HG03066 (cell line): ENCODE measurements at regions not wholly inside any gene's neighbourhood (a gene's known extent, or its start where the extent isn't known, plus 50 kb on each side); places are given as distances from the start of the nearest gene placed in this dataset.

Source experiments
- ATAC-seq: cut with Tn5 transposase; IDR thresholded peaks from one replicate; pipeline ENCODE4 v1.9.1; 2021; ENCODE audit warnings: low read depth; ENCODE audit not compliant: unreplicated experiment

DNA sequence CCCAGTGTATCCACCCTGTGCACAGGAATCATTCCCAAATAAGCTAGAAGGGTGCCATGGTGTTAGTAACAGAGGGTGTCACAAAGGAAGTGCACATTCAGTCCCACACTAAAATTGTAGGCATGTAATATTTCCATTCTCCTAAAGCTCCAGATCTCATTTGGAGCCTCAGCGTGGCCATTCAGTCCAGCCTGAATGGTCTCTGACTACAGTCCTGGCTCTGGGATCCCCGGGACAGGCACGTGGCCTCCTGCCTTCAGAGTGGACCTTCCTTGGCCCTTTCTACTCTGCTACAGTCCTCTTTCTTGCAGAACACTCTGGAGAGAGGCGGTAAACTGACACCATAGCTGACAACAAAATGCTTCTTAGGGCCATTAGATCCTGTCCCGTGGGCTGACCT, 243.9 kb downstream of the IRX2 start:
- no peak for ATAC-seq

DNA sequence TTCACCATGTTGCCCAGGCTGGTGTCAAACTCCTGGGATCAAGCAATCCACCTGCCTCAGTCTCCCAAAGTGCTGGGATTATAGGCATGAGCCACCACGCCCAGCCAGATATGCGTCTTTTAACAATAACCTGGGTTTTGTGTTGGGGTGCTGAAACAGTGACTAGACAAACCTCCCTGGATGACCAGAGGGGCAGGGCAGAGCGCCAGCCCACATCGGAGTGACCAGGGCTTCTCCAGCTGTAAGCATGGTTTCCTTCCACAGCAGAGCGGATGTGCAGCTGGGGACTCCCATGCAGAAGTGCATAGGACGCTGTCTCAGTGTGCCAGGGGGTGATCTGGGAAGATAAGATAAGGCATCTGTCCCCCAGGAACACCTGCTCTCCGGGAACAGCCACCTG, 244.9 kb downstream of the IRX2 start:
- ATAC-seq = no peak

- ATAC-seq = no peak
Measured at GRCh38 chr5:2505217-2505616, 246.3 kb downstream of the IRX2 start.

- ATAC-seq = no peak
Measured at GRCh38 chr5:2502970-2503594, 248.4 kb downstream of the IRX2 start.

DNA sequence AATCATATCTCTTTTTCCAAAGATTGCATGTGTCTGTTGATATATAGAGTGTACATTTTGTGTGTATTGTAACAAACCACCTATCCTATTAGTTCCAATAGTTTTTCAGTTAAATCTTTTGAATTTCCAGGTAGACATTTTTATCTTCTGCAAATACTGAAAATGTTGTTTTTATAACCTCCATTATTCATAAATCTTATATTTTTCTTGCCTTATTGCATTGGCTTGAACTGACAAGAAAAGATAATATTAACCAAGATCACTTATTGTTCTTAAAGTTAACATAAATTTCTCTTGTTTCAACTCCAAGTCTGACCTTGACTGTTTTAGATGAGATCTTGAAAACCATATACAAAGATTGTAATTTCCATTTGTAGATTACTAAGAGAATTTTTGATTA, 251.6 kb downstream of the IRX2 start:
- no peak for ATAC-seq

- ATAC-seq = no peak
Measured at GRCh38 chr5:2496891-2497290, 254.6 kb downstream of the IRX2 start.

GRCh38 chr5:2496126-2496525, 255.4 kb downstream of the IRX2 start:
- ATAC-seq = no peak

- ATAC-seq = no peak
Measured at GRCh38 chr5:2493356-2493755, 258.1 kb downstream of the IRX2 start.

DNA sequence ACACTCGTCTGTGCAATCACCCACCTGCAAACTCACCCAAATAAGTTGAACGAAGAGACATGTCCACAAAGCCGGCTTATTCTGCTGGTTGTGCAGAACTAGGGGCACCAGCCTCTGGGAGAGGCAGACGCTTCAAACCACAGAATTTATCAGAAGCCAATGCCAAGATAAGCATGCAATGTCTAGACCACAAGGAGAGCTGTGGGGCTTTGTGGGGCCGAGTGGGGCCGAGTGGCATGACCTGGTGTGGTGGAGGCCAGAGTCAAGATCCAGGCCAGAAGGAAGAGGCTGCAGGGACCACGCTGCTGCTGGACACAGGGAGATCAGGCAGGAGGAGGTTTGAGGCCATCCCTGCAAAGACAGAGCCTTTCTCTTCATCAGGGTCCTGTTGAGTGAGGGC, 259.0 kb downstream of the IRX2 start:
- no peak for ATAC-seq

GRCh38 chr5:2491846-2492245, 259.6 kb downstream of the IRX2 start:
- ATAC-seq = no peak

- ATAC-seq = no peak
Measured at GRCh38 chr5:2489306-2489705, 262.2 kb downstream of the IRX2 start.

DNA sequence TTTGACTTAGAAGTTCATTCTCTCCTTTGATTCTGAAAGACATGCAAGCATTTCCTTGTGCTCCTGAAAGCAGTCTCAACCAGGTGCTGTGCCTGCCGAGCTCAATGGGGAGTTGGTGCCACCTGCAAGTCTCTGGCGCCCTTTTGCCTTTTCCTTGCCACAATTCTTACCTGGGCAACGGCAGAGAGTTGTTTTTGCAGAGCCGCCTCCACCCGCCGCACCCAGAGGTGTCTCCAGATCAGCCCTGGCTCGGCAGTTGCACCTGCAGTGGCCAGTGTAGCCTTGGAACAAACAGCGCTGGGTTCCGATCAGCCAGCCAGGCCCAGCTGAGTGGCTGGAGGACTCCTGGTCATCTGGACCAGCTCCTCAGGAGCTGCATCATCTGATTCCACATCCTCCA, 262.9 kb downstream of the IRX2 start:
- ATAC-seq = no peak

DNA sequence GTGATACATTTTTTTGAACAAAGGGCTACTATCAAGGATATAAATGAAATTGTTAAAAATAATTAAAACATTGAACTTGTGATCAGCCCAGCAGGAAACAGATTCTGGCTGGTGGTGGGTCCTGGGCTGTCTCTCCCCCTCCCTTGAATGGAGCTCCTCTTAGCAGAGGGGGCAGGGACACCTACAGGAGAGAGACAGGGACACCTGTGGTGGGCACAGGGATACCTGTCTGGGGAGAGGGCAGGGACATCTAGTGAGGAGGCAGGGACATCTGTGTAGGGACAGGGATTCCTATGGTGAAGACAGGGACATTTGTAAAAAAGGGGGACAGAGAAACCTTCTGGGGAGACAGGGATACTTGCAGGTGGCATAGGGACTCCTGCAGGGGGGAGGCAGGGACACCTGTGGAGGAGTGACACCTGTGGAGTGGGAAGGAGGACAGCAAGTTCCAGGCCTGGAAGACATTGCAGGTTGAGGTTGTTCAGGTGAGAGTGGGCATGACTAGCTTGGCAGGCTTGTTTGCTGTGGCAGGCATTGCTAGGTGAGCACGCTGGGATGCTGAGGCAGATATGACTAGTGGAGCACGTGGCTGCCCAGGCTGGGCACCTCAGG, 264.2 kb downstream of the IRX2 start:
- no peak for ATAC-seq

GRCh38 chr5:2486373-2486772, 265.1 kb downstream of the IRX2 start:
- no peak for ATAC-seq

DNA sequence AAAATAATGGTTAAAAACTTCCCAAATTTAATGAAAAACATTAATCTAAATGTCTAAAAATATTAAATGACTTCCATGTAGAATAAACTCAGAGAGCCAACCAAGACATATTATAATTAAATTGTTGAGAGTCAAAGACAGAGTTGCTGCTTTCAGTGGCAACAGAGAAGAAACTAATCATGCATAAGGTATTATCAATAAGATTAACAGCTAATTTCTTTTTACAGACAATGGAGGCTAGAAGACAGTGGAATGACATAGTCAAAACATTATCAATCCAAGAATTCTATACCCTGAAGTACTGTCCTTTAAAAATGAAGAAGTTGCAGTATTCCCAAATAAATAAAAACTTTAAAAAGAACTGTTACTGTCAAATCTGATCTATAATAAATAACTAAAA, 268.7 kb downstream of the IRX2 start:
- no peak for ATAC-seq

GRCh38 chr5:2480871-2481270, 270.6 kb downstream of the IRX2 start:
- no peak for ATAC-seq

DNA sequence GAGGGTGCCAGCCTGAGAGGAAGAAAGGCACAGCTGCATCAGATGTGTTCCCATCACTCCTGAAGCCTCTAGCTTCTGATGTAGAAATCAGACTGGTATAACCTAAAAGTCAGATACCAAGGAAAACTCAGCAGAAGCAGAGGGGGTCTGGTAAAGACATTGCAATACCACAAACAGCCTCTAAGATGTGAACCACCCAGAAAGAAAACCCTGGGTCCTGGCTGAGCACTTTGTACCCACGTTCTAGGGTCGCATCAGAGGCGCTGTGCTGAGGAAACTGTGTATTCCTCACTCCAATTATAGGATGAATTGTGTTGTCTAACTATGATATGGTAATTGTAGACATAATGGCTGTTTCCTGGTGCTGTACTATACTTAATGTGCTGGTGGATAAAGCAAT, 275.6 kb downstream of the IRX2 start:
- no peak for ATAC-seq

- no peak for ATAC-seq
Measured at GRCh38 chr5:2472670-2473069, 278.8 kb downstream of the IRX2 start.

DNA sequence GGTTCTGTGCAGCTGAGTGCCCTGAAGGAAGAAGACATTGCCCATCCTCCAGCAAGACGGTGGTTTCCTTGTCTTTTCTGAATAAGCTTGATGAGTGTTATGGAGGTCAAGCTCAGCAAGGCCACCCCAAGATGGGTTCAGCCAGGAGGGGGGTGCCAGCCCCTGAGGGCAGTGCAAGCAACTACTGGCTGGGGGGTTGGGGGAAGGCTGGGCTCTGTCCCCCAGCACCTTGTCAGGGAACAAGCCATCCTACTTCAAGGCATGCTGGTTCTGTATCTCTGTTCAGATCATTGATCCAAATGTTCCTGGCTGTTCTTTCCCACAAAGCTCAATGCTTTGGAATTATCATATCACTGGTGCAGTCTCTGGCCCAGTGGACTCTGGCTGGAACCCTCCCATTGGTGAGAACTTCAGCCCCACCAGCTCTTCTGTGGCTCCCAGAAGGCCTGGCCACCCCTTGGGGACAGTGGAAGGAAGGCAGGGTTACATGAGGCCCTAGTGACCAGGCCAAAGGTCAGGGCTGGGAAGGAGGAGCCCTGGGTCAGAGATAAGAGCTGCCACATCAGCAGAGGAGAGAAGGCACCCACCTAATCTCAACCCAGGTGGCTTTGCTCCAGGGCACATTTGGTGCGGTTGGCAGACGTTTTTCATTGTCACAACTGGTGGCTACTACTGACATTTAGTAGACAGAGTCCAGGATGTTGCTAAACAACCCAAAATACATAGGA, 280.2 kb downstream of the IRX2 start:
- no peak for ATAC-seq

DNA sequence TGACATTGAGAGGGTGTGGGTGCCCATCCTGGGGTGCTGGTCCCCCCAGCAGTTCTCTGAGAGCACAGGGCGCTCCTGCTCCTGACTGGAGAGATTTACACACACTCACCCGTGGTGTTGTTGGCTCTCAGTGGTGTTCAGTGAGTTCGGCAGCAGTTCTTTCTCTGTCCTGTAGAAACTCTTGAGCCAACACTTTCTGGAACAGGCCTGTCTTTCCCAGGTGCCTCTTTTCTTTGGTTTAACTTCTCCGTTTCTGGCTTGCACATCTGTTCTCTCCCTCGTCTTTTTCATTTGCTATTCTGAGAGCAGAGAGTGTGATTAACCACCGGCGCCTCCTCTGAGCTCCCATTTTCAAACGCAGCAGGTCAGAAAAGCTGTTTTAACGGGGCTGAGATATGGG, 284.5 kb downstream of the IRX2 start:
- no peak for ATAC-seq

DNA sequence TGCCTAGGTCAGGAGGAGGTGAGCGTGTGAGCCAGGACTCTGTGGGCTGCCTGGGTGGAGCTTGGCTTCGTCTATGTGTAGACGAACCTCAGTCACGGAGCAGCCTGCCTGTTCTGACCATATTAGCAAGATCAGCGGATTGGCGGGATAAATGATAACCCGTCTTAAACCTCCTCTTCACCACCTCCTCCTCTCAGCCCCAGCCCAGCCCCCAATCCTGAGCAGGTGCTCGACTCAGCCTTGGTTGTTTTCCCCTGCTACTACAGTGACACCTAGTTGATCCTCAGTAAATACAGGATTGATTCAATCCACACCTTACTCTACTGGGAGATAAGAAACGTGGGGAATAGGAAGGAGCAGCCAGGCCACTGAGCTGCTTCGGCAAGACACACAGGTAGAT, 286.1 kb downstream of the IRX2 start:
- no peak for ATAC-seq

DNA sequence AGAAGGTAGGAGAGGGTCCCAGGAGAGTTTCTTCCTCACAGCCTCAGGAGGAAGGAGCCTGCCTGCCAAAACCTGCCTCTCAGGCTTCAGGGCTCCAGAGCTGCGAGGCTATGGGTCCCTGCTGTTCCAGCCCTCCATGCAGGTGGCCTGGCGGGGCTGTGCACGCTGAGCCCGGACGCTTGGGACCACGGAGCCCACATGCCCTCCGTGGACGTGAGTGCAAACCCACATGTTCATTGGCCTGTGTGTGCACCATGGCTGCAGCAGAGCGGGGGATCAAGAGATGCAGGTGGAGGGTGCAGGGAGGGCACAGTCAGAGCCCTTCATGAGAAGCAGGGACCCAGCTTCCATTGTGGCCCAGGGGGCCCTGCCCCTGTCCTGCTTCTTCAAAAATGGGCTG, 287.3 kb downstream of the IRX2 start:
- ATAC-seq = no peak
